Suprapubic skin (tissue), 3 donors: ENCODE measurements at regions not wholly inside any gene's neighbourhood (a gene's known extent, or its start where the extent isn't known, plus 50 kb on each side); places are given as distances from the start of the nearest gene placed in this dataset.
"Not testable (repeated sequence)": the region's sequence is repeated elsewhere in the genome, so short reads cannot be mapped to it uniquely, and the experiment has no call there.

Experiments used
- CTCF ChIP-seq, 2 donors: fragments of 200-600 bp in 1 of 2; fragments of 450-650 bp in 1 of 2; sonication (generic) in 1 of 2; IDR thresholded peaks; one replicate each; pipeline ENCODE4 v1.5.1; 2016 to 2019; ENCODE audit warnings: antibody characterized with exemption in 2 of 2, mild to moderate bottlenecking in 1 of 2, moderate library complexity in 1 of 2
- POLR2A ChIP-seq, 2 donors: fragments of 450-650 bp; IDR thresholded peaks; one replicate each; pipeline ENCODE4 v1.6.1; 2017; ENCODE audit warnings: antibody characterized with exemption in 2 of 2, mild to moderate bottlenecking in 2 of 2, moderate library complexity in 2 of 2

GRCh38 chr10:38386869-38387268 lies 292.7 kb downstream of the ZNF37A start:
- TF ChIP-seq CTCF, POLR2A (IDR thresholded peaks at IDR 0.05): not testable (repeated sequence)
